Sigmoid colon (tissue), 4 donors: ENCODE measurements at regions not wholly inside any gene's neighbourhood (a gene's known extent, or its start where the extent isn't known, plus 50 kb on each side); places are given as distances from the start of the nearest gene placed in this dataset.

ENCODE experiments used
- EP300 ChIP-seq, 4 donors: sonication (generic); formaldehyde crosslinking; IDR thresholded peaks; one replicate each; pipeline ENCODE4 v1.6.1; 2017; ENCODE audit warnings: antibody characterized with exemption in 4 of 4
- POLR2A ChIP-seq, 2 donors: fragments of 450-650 bp; IDR thresholded peaks; one replicate each; pipeline ENCODE4 v1.6.1; 2016; ENCODE audit warnings: antibody characterized with exemption in 2 of 2, mild to moderate bottlenecking in 2 of 2, moderate library complexity in 2 of 2
- POLR2AphosphoS5 ChIP-seq, 4 donors: sonication (generic); formaldehyde crosslinking; IDR thresholded peaks; one replicate each; pipeline ENCODE4 v1.6.1; 2017; ENCODE audit warnings: antibody characterized with exemption in 4 of 4
- TF ChIP-seq, protein P1 (sequence below), 4 experiments: fragments of 450-650 bp in 3 of 4; fragments of 200-600 bp in 1 of 4; IDR thresholded peaks; one replicate each; pipeline ENCODE4 v1.5.1; 2016 to 2019; ENCODE audit warnings: antibody characterized with exemption in 4 of 4, mild to moderate bottlenecking in 3 of 4, moderate library complexity in 2 of 4

DNA sequence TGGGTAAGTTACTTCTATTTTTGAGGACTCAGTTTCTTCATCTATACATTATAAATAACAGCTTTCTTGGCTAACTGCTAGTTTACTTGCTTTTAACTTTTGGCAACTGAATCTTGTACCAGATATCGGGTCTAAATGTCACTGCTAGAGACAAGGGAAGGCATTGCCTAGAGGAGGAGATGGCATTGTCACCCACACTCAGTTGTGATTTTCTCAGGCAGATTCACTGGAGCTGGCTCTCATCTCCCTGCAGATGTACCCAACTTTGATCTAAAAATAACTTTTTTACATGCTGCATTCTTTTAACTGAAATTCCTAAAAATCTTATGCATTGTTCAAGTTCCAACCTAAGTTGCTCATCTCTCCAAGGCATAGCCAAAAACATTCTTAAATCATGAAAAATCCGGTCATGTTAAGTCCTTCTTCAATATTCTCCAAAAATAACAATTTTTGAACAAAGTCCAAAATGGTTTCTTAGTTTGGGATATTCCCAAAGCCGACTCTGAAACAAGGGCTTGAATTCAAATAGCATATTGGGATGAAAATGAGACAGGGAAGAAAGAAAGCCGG, 469.0 kb upstream of the BOD1L1 start:
- TF ChIP-seq EP300 (IDR thresholded peaks at IDR 0.05) (no peak), POLR2AphosphoS5 (IDR thresholded peaks at IDR 0.05) (no peak), POLR2A (IDR thresholded peaks at IDR 0.05) (no peak)
- TF ChIP-seq, protein P1, sequence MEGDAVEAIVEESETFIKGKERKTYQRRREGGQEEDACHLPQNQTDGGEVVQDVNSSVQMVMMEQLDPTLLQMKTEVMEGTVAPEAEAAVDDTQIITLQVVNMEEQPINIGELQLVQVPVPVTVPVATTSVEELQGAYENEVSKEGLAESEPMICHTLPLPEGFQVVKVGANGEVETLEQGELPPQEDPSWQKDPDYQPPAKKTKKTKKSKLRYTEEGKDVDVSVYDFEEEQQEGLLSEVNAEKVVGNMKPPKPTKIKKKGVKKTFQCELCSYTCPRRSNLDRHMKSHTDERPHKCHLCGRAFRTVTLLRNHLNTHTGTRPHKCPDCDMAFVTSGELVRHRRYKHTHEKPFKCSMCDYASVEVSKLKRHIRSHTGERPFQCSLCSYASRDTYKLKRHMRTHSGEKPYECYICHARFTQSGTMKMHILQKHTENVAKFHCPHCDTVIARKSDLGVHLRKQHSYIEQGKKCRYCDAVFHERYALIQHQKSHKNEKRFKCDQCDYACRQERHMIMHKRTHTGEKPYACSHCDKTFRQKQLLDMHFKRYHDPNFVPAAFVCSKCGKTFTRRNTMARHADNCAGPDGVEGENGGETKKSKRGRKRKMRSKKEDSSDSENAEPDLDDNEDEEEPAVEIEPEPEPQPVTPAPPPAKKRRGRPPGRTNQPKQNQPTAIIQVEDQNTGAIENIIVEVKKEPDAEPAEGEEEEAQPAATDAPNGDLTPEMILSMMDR (IDR thresholded peaks at IDR 0.05): no peak
